OCI-LY3 (cell line): ENCODE measurements at regions not wholly inside any gene's neighbourhood (a gene's known extent, or its start where the extent isn't known, plus 50 kb on each side); places are given as distances from the start of the nearest gene placed in this dataset.

ENCODE experiments used
- CTCF ChIP-seq: fragments of 200-600, 300-600 bp; sonication (generic); IDR thresholded peaks from 2 replicates; pipeline ENCODE4 v1.5.1; 2014; ENCODE audit warnings: antibody characterized with exemption, low read length, low read depth
- EZH2phosphoT487 ChIP-seq: fragments of 200-600 bp; shearing (Covaris generic); IDR thresholded peaks from 2 replicates; pipeline ENCODE4 v1.6.1; 2018; ENCODE audit warnings: antibody characterized with exemption, mixed run types, low read depth

GRCh38 chr5:98543490-98543889, 230.0 kb upstream of the RGMB start:
- TF ChIP-seq CTCF (no peak), EZH2phosphoT487 (no peak)
